ENCODE measurements at regions not wholly inside any gene's neighbourhood (a gene's known extent, or its start where the extent isn't known, plus 50 kb on each side); places are given as distances from the start of the nearest gene placed in this dataset.

DNA sequence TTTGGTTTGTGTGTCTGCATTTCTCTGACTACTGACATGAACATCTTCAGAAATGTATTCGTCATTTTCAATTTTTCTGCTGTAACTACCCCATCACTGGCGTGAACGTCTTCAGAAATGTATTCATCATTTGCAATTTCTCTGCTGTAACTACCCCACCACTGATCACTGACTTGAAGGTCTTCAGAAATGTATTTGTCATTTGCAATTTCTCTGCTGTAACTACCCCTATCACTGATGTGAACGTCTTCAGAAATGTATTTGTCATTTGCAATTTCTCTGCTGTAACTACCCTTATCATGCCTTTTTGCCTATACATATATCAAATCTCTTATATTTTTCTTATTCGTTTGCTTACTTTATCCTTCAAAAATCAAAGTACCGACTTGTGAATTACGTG lies 274.0 kb downstream of the EFNB2 start:
- TF ChIP-seq, protein P1, sequence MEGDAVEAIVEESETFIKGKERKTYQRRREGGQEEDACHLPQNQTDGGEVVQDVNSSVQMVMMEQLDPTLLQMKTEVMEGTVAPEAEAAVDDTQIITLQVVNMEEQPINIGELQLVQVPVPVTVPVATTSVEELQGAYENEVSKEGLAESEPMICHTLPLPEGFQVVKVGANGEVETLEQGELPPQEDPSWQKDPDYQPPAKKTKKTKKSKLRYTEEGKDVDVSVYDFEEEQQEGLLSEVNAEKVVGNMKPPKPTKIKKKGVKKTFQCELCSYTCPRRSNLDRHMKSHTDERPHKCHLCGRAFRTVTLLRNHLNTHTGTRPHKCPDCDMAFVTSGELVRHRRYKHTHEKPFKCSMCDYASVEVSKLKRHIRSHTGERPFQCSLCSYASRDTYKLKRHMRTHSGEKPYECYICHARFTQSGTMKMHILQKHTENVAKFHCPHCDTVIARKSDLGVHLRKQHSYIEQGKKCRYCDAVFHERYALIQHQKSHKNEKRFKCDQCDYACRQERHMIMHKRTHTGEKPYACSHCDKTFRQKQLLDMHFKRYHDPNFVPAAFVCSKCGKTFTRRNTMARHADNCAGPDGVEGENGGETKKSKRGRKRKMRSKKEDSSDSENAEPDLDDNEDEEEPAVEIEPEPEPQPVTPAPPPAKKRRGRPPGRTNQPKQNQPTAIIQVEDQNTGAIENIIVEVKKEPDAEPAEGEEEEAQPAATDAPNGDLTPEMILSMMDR (IDR thresholded peaks at IDR 0.05; ENCODE audit: low read length): no peak
- no peak for TF ChIP-seq EZH2 (IDR thresholded peaks at IDR 0.05; ENCODE audit: borderline replicate concordance, low read length)
